ENCODE measurements at regions not wholly inside any gene's neighbourhood (a gene's known extent, or its start where the extent isn't known, plus 50 kb on each side); places are given as distances from the start of the nearest gene placed in this dataset.

DNA sequence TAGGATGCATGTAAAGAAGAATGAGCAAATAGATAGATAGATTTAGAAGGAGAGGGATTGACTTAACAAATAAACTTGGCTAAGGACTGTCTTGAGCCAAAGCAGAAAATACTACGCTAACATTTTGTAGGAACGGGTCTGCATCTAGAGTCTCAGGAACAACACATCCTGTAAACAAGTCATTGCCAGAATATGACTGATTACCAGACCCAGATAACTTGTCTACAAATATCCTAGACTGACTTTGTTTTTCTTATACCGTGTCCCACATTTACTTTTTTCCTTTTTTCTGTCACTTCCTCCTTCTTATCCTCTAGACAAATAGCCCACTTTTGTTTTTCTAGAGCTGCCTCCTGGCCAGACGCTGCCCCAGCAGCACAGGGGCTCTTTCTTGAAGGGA, 393.6 kb downstream of the PDGFC start:
- TF ChIP-seq POLR2A (IDR thresholded peaks at IDR 0.05) = no peak
- TF ChIP-seq, protein P1, sequence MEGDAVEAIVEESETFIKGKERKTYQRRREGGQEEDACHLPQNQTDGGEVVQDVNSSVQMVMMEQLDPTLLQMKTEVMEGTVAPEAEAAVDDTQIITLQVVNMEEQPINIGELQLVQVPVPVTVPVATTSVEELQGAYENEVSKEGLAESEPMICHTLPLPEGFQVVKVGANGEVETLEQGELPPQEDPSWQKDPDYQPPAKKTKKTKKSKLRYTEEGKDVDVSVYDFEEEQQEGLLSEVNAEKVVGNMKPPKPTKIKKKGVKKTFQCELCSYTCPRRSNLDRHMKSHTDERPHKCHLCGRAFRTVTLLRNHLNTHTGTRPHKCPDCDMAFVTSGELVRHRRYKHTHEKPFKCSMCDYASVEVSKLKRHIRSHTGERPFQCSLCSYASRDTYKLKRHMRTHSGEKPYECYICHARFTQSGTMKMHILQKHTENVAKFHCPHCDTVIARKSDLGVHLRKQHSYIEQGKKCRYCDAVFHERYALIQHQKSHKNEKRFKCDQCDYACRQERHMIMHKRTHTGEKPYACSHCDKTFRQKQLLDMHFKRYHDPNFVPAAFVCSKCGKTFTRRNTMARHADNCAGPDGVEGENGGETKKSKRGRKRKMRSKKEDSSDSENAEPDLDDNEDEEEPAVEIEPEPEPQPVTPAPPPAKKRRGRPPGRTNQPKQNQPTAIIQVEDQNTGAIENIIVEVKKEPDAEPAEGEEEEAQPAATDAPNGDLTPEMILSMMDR (IDR thresholded peaks at IDR 0.05) = no peak

Measured in sigmoid colon (tissue), 3 donors.